H1 (cell line): ENCODE measurements at regions not wholly inside any gene's neighbourhood (a gene's known extent, or its start where the extent isn't known, plus 50 kb on each side); places are given as distances from the start of the nearest gene placed in this dataset.

Experiments
- CTCF ChIA-PET: fragments of 300-600 bp; sonication (Branson Sonifier 250); formaldehyde crosslinking; loops from one replicate; lab custom pipeline; 2021; ENCODE audit not compliant: partially characterized antibody; lab: Charles Lee
- POLR2A ChIA-PET: fragments of 300-600 bp; sonication (Branson Sonifier 250); formaldehyde crosslinking; loops from one replicate; lab custom pipeline; 2021; ENCODE audit warnings: inconsistent platforms; ENCODE audit not compliant: partially characterized antibody; lab: Charles Lee
- DNase-seq, 2 experiments: peaks; one replicate each; pipeline versions ENCODE4 v3.0.0 to v3.0.0-alpha.2; 2010 to 2022; ENCODE audit warnings: low spot score in 2 of 2, low read depth in 1 of 2, mixed read lengths in 1 of 2
- FAIRE-seq: peaks from 2 replicates; lab custom pipeline; 2011; peaks lifted over from hg19 to GRCh38; lab: Jason Lieb, UNC
- H2AFZ ChIP-seq: 2 replicates; pipeline ENCODE4 v1.8.1; 2012; ENCODE audit warnings: low read length, inconsistent platforms
- H2AK5ac ChIP-seq: 2 replicates; pipeline ENCODE4 v1.6.1; 2013; ENCODE audit warnings: low read depth, low read length
- H2BK120ac ChIP-seq: replicated peaks from 2 replicates; pipeline ENCODE3; 2013; ENCODE audit warnings: low read depth, low read length, inconsistent platforms
- H2BK12ac ChIP-seq: 2 replicates; pipeline ENCODE4 v1.6.1; 2013; ENCODE audit warnings: low read depth, low read length
- H2BK15ac ChIP-seq: 2 replicates; pipeline ENCODE4 v1.6.1; 2013; ENCODE audit warnings: low read length
- H2BK20ac ChIP-seq: 2 replicates; pipeline ENCODE4 v1.6.1; 2013; ENCODE audit warnings: low read length
- H2BK5ac ChIP-seq: 2 replicates; pipeline ENCODE4 v1.6.1; 2013; ENCODE audit warnings: low read depth, low read length
- H3K14ac ChIP-seq: 2 replicates; pipeline ENCODE4 v1.6.1; 2013; ENCODE audit warnings: inconsistent platforms; ENCODE audit not compliant: insufficient read length
- H3K18ac ChIP-seq: 2 replicates; pipeline ENCODE4 v1.6.1; 2013; ENCODE audit warnings: low read length; ENCODE audit errors: extremely low read depth
- H3K23ac ChIP-seq: 2 replicates; pipeline ENCODE4 v1.6.1; 2013; ENCODE audit warnings: inconsistent platforms; ENCODE audit not compliant: insufficient read length
- H3K23me2 ChIP-seq: 2 replicates; pipeline ENCODE4 v1.6.1; 2013; ENCODE audit warnings: low read depth, low read length
- H3K27ac ChIP-seq: 2 replicates; pipeline ENCODE4 v1.6.1; 2011; ENCODE audit warnings: low read depth, low read length, inconsistent platforms
- H3K27me3 ChIP-seq, 4 experiments: replicated peaks in 1 of 4; 1 replicate in 1 of 4; 2 replicates in 3 of 4; pipeline versions ENCODE4 v1.6.1 to v1.8.1; 2011 to 2013; ENCODE audit warnings: low read length in 3 of 4, mild to moderate bottlenecking in 3 of 4, inconsistent platforms in 2 of 4, mixed read lengths in 2 of 4, moderate library complexity in 1 of 4; ENCODE audit not compliant: control insufficient read depth in 3 of 4, insufficient read depth in 3 of 4; ENCODE audit errors: extremely low read depth in 1 of 4
- H3K36me3 ChIP-seq, 4 experiments: 2 replicates each; pipeline versions ENCODE4 v1.6.1 to v1.8.1; 2011 to 2013; ENCODE audit warnings: mild to moderate bottlenecking in 4 of 4, low read length in 3 of 4, moderate library complexity in 2 of 4, control low read depth in 1 of 4, inconsistent platforms in 1 of 4; ENCODE audit not compliant: insufficient read depth in 4 of 4, control insufficient read depth in 2 of 4
- H3K4ac ChIP-seq: replicated peaks from 2 replicates; pipeline ENCODE3; 2013; ENCODE audit warnings: low read length, low read depth, mixed read lengths, inconsistent platforms; ENCODE audit not compliant: insufficient read length
- H3K4me1 ChIP-seq, 4 experiments: replicated peaks in 1 of 4; 1 replicate in 1 of 4; 2 replicates in 3 of 4; pipeline versions ENCODE4 v1.6.1 to v1.8.1; 2011 to 2013; ENCODE audit warnings: low read length in 3 of 4, inconsistent platforms in 2 of 4, mixed read lengths in 1 of 4; ENCODE audit not compliant: insufficient read depth in 4 of 4, control insufficient read depth in 3 of 4
- H3K4me2 ChIP-seq, 2 experiments: 2 replicates each; pipeline versions ENCODE4 v1.6.1 to v1.8.1; 2011 to 2013; ENCODE audit warnings: low read depth in 2 of 2, low read length in 2 of 2, control low read depth in 1 of 2, inconsistent platforms in 1 of 2, mild to moderate bottlenecking in 1 of 2; ENCODE audit not compliant: insufficient read depth in 1 of 2
- H3K4me3 ChIP-seq, 4 experiments: fragments of 200-600, 300-600 bp in 1 of 4; sonication (generic), shearing (Covaris generic), sonication (Bioruptor Twin) in 1 of 4; 2 replicates each; pipeline versions ENCODE4 v1.5.1 to v1.8.1; 2011 to 2016; ENCODE audit warnings: low read length in 4 of 4, low read depth in 3 of 4, control low read depth in 2 of 4, inconsistent platforms in 2 of 4, mild to moderate bottlenecking in 2 of 4, mixed read lengths in 1 of 4, moderate library complexity in 1 of 4; ENCODE audit not compliant: insufficient read depth in 2 of 4; ENCODE audit errors: extremely low read depth in 1 of 4
- H3K56ac ChIP-seq: replicated peaks from 2 replicates; pipeline ENCODE3; 2013; ENCODE audit warnings: low read depth, mild to moderate bottlenecking, mixed read lengths, low read length, inconsistent platforms; ENCODE audit not compliant: insufficient read length
- H3K79me1 ChIP-seq: 2 replicates; pipeline ENCODE4 v1.6.1; 2013; ENCODE audit warnings: low read depth, low read length, control low read depth
- H3K79me2 ChIP-seq, 2 experiments: 2 replicates each; pipeline versions ENCODE4 v1.6.1 to v1.8.1; 2012 to 2013; ENCODE audit warnings: low read length in 2 of 2, mild to moderate bottlenecking in 2 of 2, inconsistent platforms in 1 of 2; ENCODE audit not compliant: insufficient read depth in 2 of 2, control insufficient read depth in 1 of 2
- H3K9ac ChIP-seq, 4 experiments: replicated peaks in 1 of 4; 1 replicate in 1 of 4; 2 replicates in 3 of 4; pipeline versions ENCODE4 v1.6.1 to v1.8.1; 2011 to 2013; ENCODE audit warnings: low read depth in 3 of 4, low read length in 3 of 4, control low read depth in 2 of 4, mild to moderate bottlenecking in 2 of 4, moderate library complexity in 2 of 4, inconsistent platforms in 1 of 4; ENCODE audit errors: extremely low read depth in 1 of 4
- H3K9me3 ChIP-seq, 2 experiments: 2 replicates each; pipeline versions ENCODE4 v1.6.1 to v1.8.1; 2012 to 2013; ENCODE audit warnings: mild to moderate bottlenecking in 2 of 2, moderate library complexity in 2 of 2, control low read depth in 1 of 2, inconsistent platforms in 1 of 2, low read depth in 1 of 2, low read length in 1 of 2, mixed read lengths in 1 of 2; ENCODE audit not compliant: insufficient read depth in 2 of 2
- H4K20me1 ChIP-seq, 2 experiments: replicated peaks in 1 of 2; 2 replicates each; pipeline versions ENCODE3 to v1.8.1; 2011 to 2013; ENCODE audit warnings: inconsistent platforms in 2 of 2, low read length in 2 of 2, mild to moderate bottlenecking in 1 of 2; ENCODE audit not compliant: insufficient read depth in 2 of 2, control insufficient read depth in 1 of 2
- H4K5ac ChIP-seq: 2 replicates; pipeline ENCODE4 v1.6.1; 2013; ENCODE audit warnings: low read length, low read depth, mixed read lengths, inconsistent platforms; ENCODE audit not compliant: insufficient read length
- H4K8ac ChIP-seq: 2 replicates; pipeline ENCODE4 v1.8.0; 2013; ENCODE audit warnings: mild to moderate bottlenecking, moderate library complexity, low read length, inconsistent platforms; ENCODE audit not compliant: insufficient read depth; ENCODE audit errors: extremely low read depth
- H4K91ac ChIP-seq: replicated peaks from 2 replicates; pipeline ENCODE3; 2013; ENCODE audit warnings: low read length, mixed read lengths, inconsistent platforms; ENCODE audit not compliant: insufficient read length
- RAD21 ChIP-seq, 2 experiments: IDR thresholded peaks in 1 of 2; conservative IDR thresholded peaks in 1 of 2; 2 replicates each; pipeline ENCODE4 v1.6.1; 2011; ENCODE audit warnings: low read depth in 2 of 2, low read length in 2 of 2, improper control_type of control experiment in 1 of 2, inconsistent platforms in 1 of 2, mild to moderate bottlenecking in 1 of 2, moderate library complexity in 1 of 2
- TEAD4 ChIP-seq: IDR thresholded peaks from 2 replicates; pipeline ENCODE4 v1.6.1; 2012; ENCODE audit warnings: low read depth, low read length, inconsistent platforms, mixed read lengths
- WGBS, 2 experiments: shearing (Covaris generic) in 1 of 2; methylation state at CpG; one replicate each; pipeline versions ENCODE4 v1.1.6 to v1.1.7; 2013 to 2015; ENCODE audit warnings: low lambda C conversion rate in 2 of 2, mixed read lengths in 2 of 2, inconsistent platforms in 1 of 2, low coverage in 1 of 2, missing lambda C conversion rate in 1 of 2; ENCODE audit not compliant: insufficient replicate concordance in 2 of 2, insufficient coverage in 1 of 2, insufficient read length in 1 of 2; ENCODE audit errors: extremely low coverage in 1 of 2, missing lambda C conversion rate in 1 of 2; 5-methylcytosine and 5-hydroxymethylcytosine counted together
- TF ChIP-seq, protein P1 (sequence below): IDR thresholded peaks from 2 replicates; pipeline ENCODE4 v1.6.1; 2012; ENCODE audit warnings: inconsistent platforms
- TF ChIP-seq, protein P2 (sequence below), 3 experiments: IDR thresholded peaks; 1 replicate in 2 of 3; 2 replicates in 1 of 3; pipeline versions ENCODE4 v1.5.1 to v1.6.1; 2011; ENCODE audit warnings: low read length in 3 of 3, mild to moderate bottlenecking in 3 of 3, inconsistent platforms in 2 of 3, low read depth in 1 of 3, moderate library complexity in 1 of 3; ENCODE audit not compliant: insufficient read depth in 1 of 3; ENCODE audit errors: control extremely low read depth in 1 of 3

DNA sequence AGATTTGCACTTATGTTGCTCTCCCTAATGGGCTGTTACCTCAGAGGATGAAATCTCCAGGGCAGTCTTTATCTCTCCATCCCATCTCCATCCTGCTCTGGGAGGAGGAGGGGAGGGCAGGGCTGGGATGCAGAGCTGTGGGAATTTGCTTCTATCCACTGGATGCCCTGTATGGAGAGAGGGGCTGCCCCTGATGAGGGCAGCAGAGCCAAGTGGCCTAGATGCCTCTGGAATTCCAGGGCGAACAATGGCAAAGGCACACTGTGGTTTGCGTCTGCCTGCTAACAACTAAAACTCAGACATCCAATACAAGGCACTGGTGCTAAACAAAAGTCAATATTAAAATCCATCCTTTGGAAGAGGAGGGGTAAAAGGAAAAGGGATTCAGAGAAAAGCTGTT is 165.1 kb downstream of the COG6 start:
- Histone ChIP-seq H2AK5ac (no peak overlapping the region), H3K14ac (no peak overlapping the region), H3K9ac (no peak overlapping the region), H3K23ac (no peak overlapping the region), H3K79me2 (no peaks in the 10 kb centered on the region), H4K91ac (no peak overlapping the region), H3K27me3 (no peaks in the 10 kb centered on the region), H3K36me3 (no peaks in the 10 kb centered on the region), H2BK120ac (no peak overlapping the region), H3K4ac (no peak overlapping the region), H2AFZ (no peak overlapping the region), H2BK12ac (no peak overlapping the region), H2BK15ac (no peak overlapping the region), H2BK5ac (no peak overlapping the region), H4K20me1 (no peaks in the 10 kb centered on the region), H3K18ac (no peak overlapping the region), H3K9me3 (no peaks in the 10 kb centered on the region), H4K8ac (no peak overlapping the region), H3K4me1 (peaks cover 2 to 5% (median 4%) of the 10 kb centered on the region in 4 experiments; a peak in 4 of 7 replicates), H3K27ac (no peak overlapping the region), H3K4me3 (no peak overlapping the region), H3K79me1 (no peaks in the 10 kb centered on the region), H3K4me2 (no peak overlapping the region), H2BK20ac (no peak overlapping the region), H3K23me2 (no peaks in the 10 kb centered on the region), H4K5ac (no peak overlapping the region), H3K56ac (no peak overlapping the region)
- DNase-seq (no peak), FAIRE-seq (peak; percentile 24)
- POLR2A ChIA-PET = interaction anchor here (1.2 kb wide), 1 partner anchor 9 kb away, joined by 5 read pairs; no protein-coding TSS in a partner anchor
- 52% methylated on average over 2 of the region's 2 CpGs; no CpG with 5 or more reads in 1 of the 2 experiments for WGBS, 2 experiments
- TF ChIP-seq, protein P1, sequence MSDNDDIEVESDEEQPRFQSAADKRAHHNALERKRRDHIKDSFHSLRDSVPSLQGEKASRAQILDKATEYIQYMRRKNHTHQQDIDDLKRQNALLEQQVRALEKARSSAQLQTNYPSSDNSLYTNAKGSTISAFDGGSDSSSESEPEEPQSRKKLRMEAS = no peak
- TF ChIP-seq, protein P2, sequence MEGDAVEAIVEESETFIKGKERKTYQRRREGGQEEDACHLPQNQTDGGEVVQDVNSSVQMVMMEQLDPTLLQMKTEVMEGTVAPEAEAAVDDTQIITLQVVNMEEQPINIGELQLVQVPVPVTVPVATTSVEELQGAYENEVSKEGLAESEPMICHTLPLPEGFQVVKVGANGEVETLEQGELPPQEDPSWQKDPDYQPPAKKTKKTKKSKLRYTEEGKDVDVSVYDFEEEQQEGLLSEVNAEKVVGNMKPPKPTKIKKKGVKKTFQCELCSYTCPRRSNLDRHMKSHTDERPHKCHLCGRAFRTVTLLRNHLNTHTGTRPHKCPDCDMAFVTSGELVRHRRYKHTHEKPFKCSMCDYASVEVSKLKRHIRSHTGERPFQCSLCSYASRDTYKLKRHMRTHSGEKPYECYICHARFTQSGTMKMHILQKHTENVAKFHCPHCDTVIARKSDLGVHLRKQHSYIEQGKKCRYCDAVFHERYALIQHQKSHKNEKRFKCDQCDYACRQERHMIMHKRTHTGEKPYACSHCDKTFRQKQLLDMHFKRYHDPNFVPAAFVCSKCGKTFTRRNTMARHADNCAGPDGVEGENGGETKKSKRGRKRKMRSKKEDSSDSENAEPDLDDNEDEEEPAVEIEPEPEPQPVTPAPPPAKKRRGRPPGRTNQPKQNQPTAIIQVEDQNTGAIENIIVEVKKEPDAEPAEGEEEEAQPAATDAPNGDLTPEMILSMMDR (IDR thresholded peaks at IDR 0.05; ENCODE audit: control extremely low read depth in 1 of 3, insufficient read depth in 1 of 3, low read depth in 1 of 3, low read length in 3 of 3) = peak in 2 of 3 experiments; percentile 5 to 21; a peak in 1 of 4 replicates
- TF ChIP-seq RAD21 (IDR thresholded peaks at IDR 0.05 in 1 of 2, conservative IDR thresholded peaks at IDR 0.05 in 1 of 2; ENCODE audit: low read depth in 2 of 2, low read length in 2 of 2) (peak; percentile 27 to 46; a peak in 2 of 4 replicates), TEAD4 (peak; percentile 77)
- CTCF ChIA-PET = interaction anchor here (0.6 to 2.7 kb wide), 5 partner anchors 9 to 122 kb away, joined by 3 to 8 read pairs (median 4); no protein-coding TSS in a partner anchor
